ENCODE measurements at regions not wholly inside any gene's neighbourhood (a gene's known extent, or its start where the extent isn't known, plus 50 kb on each side); places are given as distances from the start of the nearest gene placed in this dataset.

DNA sequence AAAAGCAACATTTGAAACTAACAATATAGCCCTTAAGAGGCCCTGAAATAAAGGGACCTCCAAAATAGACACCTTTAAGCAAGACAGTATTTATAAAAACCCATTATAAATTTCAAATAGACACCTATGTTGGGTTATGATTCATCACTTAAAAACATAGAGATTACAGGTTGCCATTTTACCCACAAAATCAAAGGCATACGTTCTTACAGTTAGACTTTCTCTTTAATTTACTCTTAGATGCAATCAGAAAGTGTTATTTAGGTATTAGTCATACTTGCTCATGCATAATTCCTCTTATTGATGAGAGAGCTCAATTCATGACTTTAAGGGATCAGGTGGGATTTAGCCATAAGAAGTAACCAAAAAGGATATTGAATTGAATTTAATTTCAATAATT lies 51.5 kb upstream of the TMEM200A start:
- no peak overlapping the region for H3K4me3 ChIP-seq (ENCODE audit: low read depth, low read length)
- TF ChIP-seq, protein P1, sequence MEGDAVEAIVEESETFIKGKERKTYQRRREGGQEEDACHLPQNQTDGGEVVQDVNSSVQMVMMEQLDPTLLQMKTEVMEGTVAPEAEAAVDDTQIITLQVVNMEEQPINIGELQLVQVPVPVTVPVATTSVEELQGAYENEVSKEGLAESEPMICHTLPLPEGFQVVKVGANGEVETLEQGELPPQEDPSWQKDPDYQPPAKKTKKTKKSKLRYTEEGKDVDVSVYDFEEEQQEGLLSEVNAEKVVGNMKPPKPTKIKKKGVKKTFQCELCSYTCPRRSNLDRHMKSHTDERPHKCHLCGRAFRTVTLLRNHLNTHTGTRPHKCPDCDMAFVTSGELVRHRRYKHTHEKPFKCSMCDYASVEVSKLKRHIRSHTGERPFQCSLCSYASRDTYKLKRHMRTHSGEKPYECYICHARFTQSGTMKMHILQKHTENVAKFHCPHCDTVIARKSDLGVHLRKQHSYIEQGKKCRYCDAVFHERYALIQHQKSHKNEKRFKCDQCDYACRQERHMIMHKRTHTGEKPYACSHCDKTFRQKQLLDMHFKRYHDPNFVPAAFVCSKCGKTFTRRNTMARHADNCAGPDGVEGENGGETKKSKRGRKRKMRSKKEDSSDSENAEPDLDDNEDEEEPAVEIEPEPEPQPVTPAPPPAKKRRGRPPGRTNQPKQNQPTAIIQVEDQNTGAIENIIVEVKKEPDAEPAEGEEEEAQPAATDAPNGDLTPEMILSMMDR (IDR thresholded peaks at IDR 0.05; ENCODE audit: borderline replicate concordance, insufficient read depth, low read depth, low read length), result no peak

DNA sequence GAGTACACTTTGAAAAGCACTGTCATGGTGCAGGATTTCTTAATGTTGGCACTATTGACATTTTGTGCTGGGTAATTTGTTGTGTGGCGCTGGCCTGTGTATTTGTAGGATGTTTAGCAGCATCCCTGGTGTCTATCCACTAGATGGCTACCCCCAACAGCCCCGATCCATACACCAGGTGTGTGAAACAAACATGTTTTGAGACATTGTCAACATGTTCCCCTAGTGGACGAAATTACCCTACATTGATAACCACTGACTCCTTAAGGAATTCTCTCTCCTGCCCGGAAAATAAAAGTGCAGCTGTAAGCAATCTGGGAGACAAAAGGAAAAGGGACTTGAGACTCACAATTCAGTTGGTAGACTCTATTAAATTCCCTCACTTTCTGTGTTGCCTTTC lies 52.6 kb upstream of the TMEM200A start:
- no peak overlapping the region for H3K4me3 ChIP-seq (ENCODE audit: low read depth, low read length)
- TF ChIP-seq, protein P1 (IDR thresholded peaks at IDR 0.05; ENCODE audit: borderline replicate concordance, insufficient read depth, low read depth, low read length), result no peak

DNA sequence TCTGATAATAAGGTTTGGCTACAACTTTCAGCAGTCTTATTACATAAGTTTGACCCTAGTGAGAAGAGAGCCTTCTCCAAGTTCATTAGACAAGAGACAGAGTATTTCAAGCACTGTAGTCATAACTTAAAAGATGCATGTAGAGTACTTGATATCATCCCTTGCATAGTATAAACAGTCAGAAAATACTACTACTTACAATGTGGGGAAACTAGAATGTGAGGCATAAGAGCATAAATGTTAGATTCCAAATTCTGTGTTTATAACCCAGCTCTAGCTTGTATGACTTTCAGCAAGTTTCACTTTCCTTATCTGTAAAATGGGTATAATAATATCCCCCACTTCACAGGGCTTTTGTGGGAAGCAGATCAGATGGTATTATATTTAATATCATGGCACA lies 56.8 kb upstream of the TMEM200A start:
- no peak overlapping the region for H3K4me3 ChIP-seq (ENCODE audit: low read depth, low read length)
- TF ChIP-seq, protein P1 (IDR thresholded peaks at IDR 0.05; ENCODE audit: borderline replicate concordance, insufficient read depth, low read depth, low read length), result no peak

DNA sequence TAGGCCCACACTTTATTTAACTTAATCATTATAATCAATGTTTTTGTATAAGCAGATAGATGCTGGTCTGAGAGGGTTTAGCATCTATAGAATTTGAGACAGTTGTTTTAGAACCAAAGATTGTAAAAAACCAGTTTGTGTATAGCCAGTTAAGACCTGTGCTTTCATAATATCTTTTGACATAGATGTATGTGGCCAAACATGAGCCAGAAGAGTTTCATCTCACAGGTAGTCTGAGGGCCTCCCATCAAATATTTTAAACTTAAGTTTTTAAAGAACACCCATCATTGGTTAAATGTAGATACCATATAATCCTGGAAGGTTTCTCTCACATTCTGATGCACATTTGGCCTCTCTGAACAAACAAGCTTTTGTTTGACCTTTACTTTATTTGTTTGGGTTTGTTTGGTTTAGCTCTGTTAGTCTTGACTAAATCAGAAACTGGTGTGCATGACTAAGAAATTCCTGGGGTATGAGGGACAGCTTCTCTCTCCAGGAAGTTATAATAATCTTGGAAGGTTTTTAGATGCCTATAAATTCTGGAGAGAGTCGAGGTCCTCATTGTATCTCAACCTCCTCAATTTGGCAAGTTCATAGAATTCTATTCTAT lies 58.0 kb upstream of the TMEM200A start:
- TF ChIP-seq, protein P1 (IDR thresholded peaks at IDR 0.05; ENCODE audit: borderline replicate concordance, insufficient read depth, low read depth, low read length), result no peak
- H3K4me3 ChIP-seq (ENCODE audit: low read depth, low read length), result no peak overlapping the region

DNA sequence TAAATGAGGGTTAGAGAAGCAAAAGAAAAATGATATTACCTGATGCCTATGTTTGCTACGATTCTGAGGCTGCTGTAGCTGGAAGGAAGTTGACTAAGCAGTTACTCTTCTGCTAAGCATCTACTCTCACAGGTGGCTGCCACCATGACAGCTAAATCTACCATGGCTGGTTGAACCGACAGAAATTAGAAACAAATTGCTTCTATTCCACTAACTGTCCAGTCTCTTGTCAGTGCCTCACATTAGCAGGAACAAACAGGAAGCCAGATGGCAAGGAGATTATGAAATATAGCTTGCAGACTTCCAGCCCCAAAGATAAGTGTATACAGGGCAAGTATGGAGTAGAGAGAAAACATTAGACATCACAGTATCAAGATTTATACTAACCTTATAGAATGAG lies 59.4 kb upstream of the TMEM200A start:
- no peak overlapping the region for H3K4me3 ChIP-seq (ENCODE audit: low read depth, low read length)
- TF ChIP-seq, protein P1 (IDR thresholded peaks at IDR 0.05; ENCODE audit: borderline replicate concordance, insufficient read depth, low read depth, low read length), result no peak

DNA sequence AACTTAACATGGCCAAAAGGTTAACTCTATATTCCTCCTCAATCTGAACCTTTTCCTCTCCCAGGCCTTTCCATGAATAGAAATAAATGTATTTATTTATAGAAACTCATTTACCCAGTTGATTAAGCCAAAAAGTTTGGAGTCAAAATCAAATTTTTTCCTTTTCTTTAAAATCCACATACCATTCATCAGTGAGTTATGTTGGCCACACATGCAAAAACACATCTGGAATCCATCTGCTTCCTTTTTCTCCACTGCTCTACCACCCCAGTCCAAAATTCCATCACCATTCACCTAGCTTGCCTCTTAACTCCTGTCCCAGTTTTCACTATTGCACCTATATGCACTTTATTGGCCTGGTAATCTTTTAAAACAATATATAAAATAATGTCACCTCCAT lies 62.4 kb upstream of the TMEM200A start:
- no peak overlapping the region for H3K4me3 ChIP-seq (ENCODE audit: low read depth, low read length)
- TF ChIP-seq, protein P1 (IDR thresholded peaks at IDR 0.05; ENCODE audit: borderline replicate concordance, insufficient read depth, low read depth, low read length), result no peak

DNA sequence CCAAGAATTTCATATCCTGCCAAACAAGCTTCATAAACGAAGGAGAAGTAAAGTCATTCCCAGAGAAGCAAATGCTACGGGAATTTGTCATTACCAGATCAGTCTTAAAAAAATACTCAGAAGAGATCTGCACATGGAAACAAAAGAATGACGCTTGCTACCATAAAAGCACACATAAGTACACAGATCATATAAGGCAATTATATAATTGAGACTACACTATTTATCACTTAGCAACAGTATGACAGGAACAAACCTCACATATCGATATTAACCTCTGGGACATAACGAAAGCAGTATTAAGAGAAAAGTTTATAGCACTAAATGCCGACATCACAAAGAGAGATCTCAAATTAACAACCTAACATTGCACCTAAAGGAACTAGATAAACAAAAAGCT lies 67.6 kb upstream of the TMEM200A start:
- TF ChIP-seq, protein P1 (IDR thresholded peaks at IDR 0.05; ENCODE audit: borderline replicate concordance, insufficient read depth, low read depth, low read length), result no peak
- no peak overlapping the region for H3K4me3 ChIP-seq (ENCODE audit: low read depth, low read length)

Measured in GM12875 (cell line).